Upper lobe of right lung (tissue), 1 donor: ENCODE measurements at regions not wholly inside any gene's neighbourhood (a gene's known extent, or its start where the extent isn't known, plus 50 kb on each side); places are given as distances from the start of the nearest gene placed in this dataset.

Experiments used
- ATAC-seq: fragments of 200-7000 bp; cut with Tn5 transposase; one replicate; pipeline ENCODE4 v1.9.1; 2020; ENCODE audit warnings: mild to moderate bottlenecking, moderate library complexity
- DNase-seq: peaks from one replicate; pipeline ENCODE4 v3.0.0-alpha.2; 2020
- H3K27ac ChIP-seq: fragments of 200-600 bp; one replicate; pipeline ENCODE4 v1.8.0; 2022
- H3K27me3 ChIP-seq: fragments of 200-600 bp; one replicate; pipeline ENCODE4 v1.8.0; 2022; ENCODE audit warnings: mild to moderate bottlenecking
- H3K36me3 ChIP-seq: fragments of 200-600 bp; one replicate; pipeline ENCODE4 v1.8.0; 2022
- H3K4me1 ChIP-seq: fragments of 200-600 bp; one replicate; pipeline ENCODE4 v1.8.0; 2022
- H3K4me3 ChIP-seq: fragments of 200-600 bp; one replicate; pipeline ENCODE4 v1.8.0; 2022; ENCODE audit warnings: mild to moderate bottlenecking
- H3K9me3 ChIP-seq: fragments of 200-600 bp; one replicate; pipeline ENCODE4 v1.8.0; 2022
- intact Hi-C: fragments of 100-400 bp; cut with DNase I; formaldehyde crosslinking; loops from one replicate; pipeline ENCODE4 v1.11.0; 2022
- TF ChIP-seq, protein P1 (sequence below): fragments of 200-600 bp; IDR thresholded peaks from one replicate; pipeline ENCODE4 v1.8.0; 2022; ENCODE audit warnings: antibody characterized with exemption
- donor health status: DM: no; HTN: yes; CAD: no; lungs with severe emphysema.

DNA sequence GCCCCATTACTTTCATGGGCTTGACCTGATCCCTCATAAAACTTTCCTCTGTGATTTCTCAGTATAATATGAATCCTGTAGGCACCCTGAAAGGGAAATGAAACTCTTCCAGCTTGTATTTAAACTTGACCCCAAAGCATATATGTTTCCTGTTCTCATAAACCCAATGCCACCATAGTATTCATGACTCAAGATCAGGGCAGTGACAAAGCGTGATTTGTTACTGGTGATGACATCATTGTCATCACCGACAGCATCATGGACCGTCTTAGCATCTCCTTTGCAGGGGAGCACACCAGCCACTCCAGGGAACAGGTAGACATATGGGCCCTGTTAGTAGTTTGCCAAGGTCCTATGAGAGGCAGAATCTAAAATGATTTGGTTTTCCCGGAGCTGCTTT, 741.2 kb downstream of the NR2F2 start:
- DNase-seq (no peak), ATAC-seq (no peak)
- no peaks in the 10 kb centered on the region for H3K4me1 ChIP-seq
- no peak overlapping the region for H3K27ac ChIP-seq
- TF ChIP-seq, protein P1, sequence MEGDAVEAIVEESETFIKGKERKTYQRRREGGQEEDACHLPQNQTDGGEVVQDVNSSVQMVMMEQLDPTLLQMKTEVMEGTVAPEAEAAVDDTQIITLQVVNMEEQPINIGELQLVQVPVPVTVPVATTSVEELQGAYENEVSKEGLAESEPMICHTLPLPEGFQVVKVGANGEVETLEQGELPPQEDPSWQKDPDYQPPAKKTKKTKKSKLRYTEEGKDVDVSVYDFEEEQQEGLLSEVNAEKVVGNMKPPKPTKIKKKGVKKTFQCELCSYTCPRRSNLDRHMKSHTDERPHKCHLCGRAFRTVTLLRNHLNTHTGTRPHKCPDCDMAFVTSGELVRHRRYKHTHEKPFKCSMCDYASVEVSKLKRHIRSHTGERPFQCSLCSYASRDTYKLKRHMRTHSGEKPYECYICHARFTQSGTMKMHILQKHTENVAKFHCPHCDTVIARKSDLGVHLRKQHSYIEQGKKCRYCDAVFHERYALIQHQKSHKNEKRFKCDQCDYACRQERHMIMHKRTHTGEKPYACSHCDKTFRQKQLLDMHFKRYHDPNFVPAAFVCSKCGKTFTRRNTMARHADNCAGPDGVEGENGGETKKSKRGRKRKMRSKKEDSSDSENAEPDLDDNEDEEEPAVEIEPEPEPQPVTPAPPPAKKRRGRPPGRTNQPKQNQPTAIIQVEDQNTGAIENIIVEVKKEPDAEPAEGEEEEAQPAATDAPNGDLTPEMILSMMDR, result no peak
- no peaks in the 10 kb centered on the region for H3K36me3 ChIP-seq
- no peaks in the 10 kb centered on the region for H3K9me3 ChIP-seq
- no peak overlapping the region for H3K4me3 ChIP-seq
- intact Hi-C loops, result no loop called here
- no peaks in the 10 kb centered on the region for H3K27me3 ChIP-seq

DNA sequence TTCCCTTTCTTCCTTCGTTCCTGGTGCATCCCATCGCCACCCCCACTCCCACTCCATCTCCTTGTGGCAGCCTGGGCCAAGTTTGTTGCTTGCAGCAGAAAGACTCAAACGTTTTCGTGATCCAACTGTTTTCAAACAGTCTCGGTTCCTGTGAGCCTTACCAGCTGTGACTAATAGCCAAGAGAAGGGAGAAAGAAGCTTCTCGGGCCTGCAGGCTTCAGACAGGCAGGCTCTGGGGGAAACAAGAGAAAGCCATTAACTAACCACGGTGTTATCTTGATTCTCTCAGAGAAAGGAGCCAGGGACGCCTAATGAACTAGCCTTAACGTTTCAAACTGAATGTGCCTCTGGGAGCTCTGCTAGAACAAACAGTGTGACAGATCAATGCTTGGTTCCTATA, 742.0 kb downstream of the NR2F2 start:
- ATAC-seq, result no peak
- Histone ChIP-seq H3K36me3 (no peaks in the 10 kb centered on the region), H3K9me3 (no peaks in the 10 kb centered on the region), H3K4me3 (no peak overlapping the region), H3K4me1 (no peaks in the 10 kb centered on the region), H3K27me3 (no peaks in the 10 kb centered on the region), H3K27ac (no peak overlapping the region)
- intact Hi-C loops, result no loop called here
- DNase-seq, result no peak
- TF ChIP-seq, protein P1, result no peak

DNA sequence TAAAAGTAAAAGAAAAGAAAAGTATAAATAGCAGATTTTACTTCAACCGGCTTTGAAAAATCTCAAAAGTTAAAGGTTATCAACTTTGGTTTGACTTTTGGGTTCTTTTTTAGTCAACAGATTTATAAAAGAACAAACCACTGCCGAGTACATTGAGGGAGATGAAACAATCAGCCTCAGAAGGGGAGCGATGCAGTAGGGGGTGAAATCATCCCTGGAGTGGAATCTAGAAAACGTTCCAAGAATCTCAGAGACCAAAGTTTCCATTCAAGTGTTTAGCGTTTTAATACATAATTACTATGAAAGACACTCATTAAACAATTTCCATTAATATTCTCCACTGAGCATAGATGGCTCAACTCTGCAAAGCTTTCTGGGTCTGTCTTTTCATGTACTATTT, 745.5 kb downstream of the NR2F2 start:
- intact Hi-C loops, result no loop called here
- no peak for DNase-seq

DNA sequence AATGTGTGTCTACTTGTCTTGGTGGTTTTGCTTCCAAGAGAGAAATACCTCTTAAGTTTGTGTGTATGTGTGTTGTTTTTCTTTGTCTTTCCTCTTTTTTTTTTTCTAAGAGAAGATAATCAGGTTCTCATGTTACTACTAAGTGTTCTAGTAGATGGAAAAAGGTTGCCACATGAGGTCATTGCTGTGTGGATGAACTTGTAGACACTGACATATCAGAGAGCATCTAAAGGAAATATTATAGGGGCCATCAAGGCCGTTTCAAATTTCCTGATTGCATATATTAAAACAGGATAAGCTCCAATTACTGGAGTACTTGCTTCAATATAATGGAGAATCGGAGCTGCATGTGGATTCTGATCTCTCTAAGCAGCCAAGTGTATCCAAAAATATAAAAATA, 747.5 kb downstream of the NR2F2 start:
- intact Hi-C loops, result no loop called here

More for the DNA sequence above, 745.5 kb downstream of the NR2F2 start:
- TF ChIP-seq, protein P1, result no peak
- no peak for ATAC-seq
- Histone ChIP-seq H3K36me3 (no peaks in the 10 kb centered on the region), H3K9me3 (no peaks in the 10 kb centered on the region), H3K27ac (no peak overlapping the region), H3K4me1 (no peaks in the 10 kb centered on the region), H3K27me3 (no peaks in the 10 kb centered on the region), H3K4me3 (no peak overlapping the region)

DNA sequence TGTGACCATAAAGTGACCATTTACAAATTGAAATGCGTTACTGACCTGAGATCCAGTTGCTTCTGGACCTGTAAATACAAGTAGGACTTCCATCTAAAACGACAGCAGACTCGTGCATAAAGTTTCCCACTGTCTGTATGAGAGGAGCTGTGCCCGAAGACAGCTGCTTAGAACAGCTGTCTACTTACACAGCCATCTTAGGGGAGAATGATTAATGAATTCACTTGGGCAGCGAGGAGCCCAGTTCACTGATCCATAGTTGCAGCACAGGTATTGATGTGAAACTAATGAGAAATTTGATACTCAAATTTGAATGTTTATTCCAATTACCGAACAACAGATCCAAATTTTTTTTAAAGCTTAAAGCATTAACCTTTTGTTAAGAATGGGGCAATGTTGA, 748.1 kb downstream of the NR2F2 start:
- H3K27me3 ChIP-seq, result no peaks in the 10 kb centered on the region
- intact Hi-C loops, result no loop called here

More for the DNA sequence above, 747.5 kb downstream of the NR2F2 start:
- Histone ChIP-seq H3K36me3 (no peaks in the 10 kb centered on the region), H3K9me3 (no peaks in the 10 kb centered on the region), H3K27me3 (no peaks in the 10 kb centered on the region), H3K27ac (no peak overlapping the region), H3K4me3 (no peak overlapping the region), H3K4me1 (no peaks in the 10 kb centered on the region)
- TF ChIP-seq, protein P1, result no peak
- ATAC-seq (no peak), DNase-seq (no peak)

More for the DNA sequence above, 748.1 kb downstream of the NR2F2 start:
- no peak for DNase-seq
- no peak for ATAC-seq
- TF ChIP-seq, protein P1, result no peak
- Histone ChIP-seq H3K4me1 (no peaks in the 10 kb centered on the region), H3K36me3 (no peaks in the 10 kb centered on the region), H3K4me3 (no peak overlapping the region), H3K9me3 (no peaks in the 10 kb centered on the region), H3K27ac (no peak overlapping the region)
